Activated CD4-positive, alpha-beta memory T cell treated with anti-CD3 and anti-CD28 coated beads, Interleukin-2, amount 10 ng/mL, durations not matched to agents 7 days and 5 days (primary cell): ENCODE measurements at regions not wholly inside any gene's neighbourhood (a gene's known extent, or its start where the extent isn't known, plus 50 kb on each side); places are given as distances from the start of the nearest gene placed in this dataset.

Source experiments
- CTCF ChIA-PET: fragments of 350-600 bp; sonication (Branson Sonifier 250); formaldehyde crosslinking; loops from one replicate; lab custom pipeline; 2021; ENCODE audit warnings: antibody characterized with exemption, inconsistent platforms; lab: Charles Lee
- POLR2A ChIA-PET: fragments of 350-600 bp; sonication (Branson Sonifier 250); formaldehyde crosslinking; loops from one replicate; lab custom pipeline; 2021; ENCODE audit warnings: antibody characterized with exemption; lab: Charles Lee
- DNase-seq: peaks from one replicate; pipeline ENCODE4 v3.0.0-alpha.2; 2020
- H3K27ac Mint-ChIP-seq: one replicate; pipeline ENCODE4 v1.8.0; 2021; ENCODE audit warnings: mild to moderate bottlenecking, mixed read lengths
- H3K27me3 Mint-ChIP-seq: one replicate; pipeline ENCODE4 v1.8.0; 2021; ENCODE audit warnings: mixed read lengths
- H3K36me3 Mint-ChIP-seq: one replicate; pipeline ENCODE4 v1.8.0; 2021; ENCODE audit warnings: low read depth, mixed read lengths
- H3K4me1 Mint-ChIP-seq: one replicate; pipeline ENCODE4 v1.8.0; 2021; ENCODE audit warnings: mixed read lengths
- H3K4me3 Mint-ChIP-seq: one replicate; pipeline ENCODE4 v1.8.0; 2021; ENCODE audit warnings: mild to moderate bottlenecking, mixed read lengths
- H3K9me3 Mint-ChIP-seq: one replicate; pipeline ENCODE4 v1.8.0; 2021; ENCODE audit warnings: mixed read lengths

DNA sequence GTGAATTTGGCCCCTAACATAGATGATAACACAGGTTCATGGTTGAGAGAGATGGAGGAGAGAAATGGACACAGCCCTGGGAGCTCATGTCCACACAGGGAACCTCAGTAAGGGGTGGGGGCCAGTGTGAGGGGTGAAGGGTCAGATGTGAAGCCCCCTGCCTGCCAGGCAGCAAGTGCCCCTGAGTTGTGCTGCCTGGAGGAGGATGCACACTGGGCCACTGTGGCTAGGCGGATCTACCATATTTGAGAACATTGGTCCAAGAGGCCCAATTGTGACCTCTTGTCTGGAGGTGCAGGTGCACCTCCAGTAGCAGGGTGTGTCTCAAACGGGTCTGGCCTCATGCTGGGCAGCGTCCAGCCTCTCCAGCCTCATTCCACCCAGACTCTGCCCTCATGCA, 99.6 kb upstream of the SNTG2 start:
- POLR2A ChIA-PET, result no interaction called here
- Mint-ChIP-seq H3K4me3 (no peak overlapping the region), H3K9me3 (no peaks in the 10 kb centered on the region), H3K27ac (no peak overlapping the region), H3K36me3 (peaks cover 5% of the 10 kb centered on the region), H3K4me1 (peaks cover 22% of the 10 kb centered on the region), H3K27me3 (no peaks in the 10 kb centered on the region)
- CTCF ChIA-PET, result no interaction called here
- no peak for DNase-seq

DNA sequence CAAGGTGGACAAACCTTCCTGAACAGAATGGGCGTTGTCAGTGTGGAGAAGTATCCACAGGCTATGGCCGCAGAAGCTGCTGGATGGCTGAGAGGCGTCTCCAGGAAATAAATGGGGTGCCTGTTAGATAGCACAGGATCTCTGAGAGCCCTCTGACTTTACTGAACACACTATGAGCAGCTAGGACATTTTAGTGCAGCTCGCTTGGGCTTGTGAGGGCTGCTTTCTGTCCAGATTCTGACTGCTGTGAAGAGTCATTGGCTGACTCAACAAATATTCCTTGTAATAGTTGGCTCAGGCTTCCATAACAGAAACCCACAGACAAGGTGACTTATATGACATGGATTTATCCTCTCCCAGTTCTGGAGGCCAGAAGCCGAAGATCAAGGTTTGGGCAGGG, 100.2 kb upstream of the SNTG2 start:
- ChIA-PET POLR2A (no interaction called here), CTCF (no interaction called here)
- peaks cover 5% of the 10 kb centered on the region for H3K36me3 Mint-ChIP-seq
- H3K4me1 Mint-ChIP-seq, result peaks cover 17% of the 10 kb centered on the region
- H3K27ac Mint-ChIP-seq, result no peak overlapping the region
- no peak overlapping the region for H3K4me3 Mint-ChIP-seq
- no peak for DNase-seq
- no peaks in the 10 kb centered on the region for H3K9me3 Mint-ChIP-seq
- no peaks in the 10 kb centered on the region for H3K27me3 Mint-ChIP-seq

DNA sequence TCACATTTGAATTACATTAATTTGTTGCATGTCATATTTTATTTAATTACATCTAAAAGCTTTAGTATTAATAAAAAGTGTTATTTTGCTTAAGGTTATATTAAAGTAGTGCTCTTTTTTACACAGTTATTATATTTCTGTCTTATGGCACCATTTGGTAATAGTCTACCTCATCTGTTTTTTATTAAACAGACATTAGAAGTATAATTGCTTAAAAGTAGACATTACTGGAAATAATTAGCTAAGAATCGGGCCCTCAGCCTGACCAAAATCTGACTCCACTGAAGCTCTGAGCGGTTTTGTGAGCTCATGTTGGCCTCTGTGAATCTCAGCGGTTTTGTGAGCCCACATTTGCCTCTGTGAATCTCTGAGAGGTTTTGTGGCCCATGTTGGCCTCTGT, 102.5 kb upstream of the SNTG2 start:
- H3K4me3 Mint-ChIP-seq, result no peak overlapping the region
- peaks cover 2% of the 10 kb centered on the region for H3K4me1 Mint-ChIP-seq
- ChIA-PET POLR2A (no interaction called here), CTCF (interaction anchor here (0.6 to 1.3 kb wide), 2 partner anchors 292 to 703 kb away, joined by 3 read pairs; no protein-coding TSS in a partner anchor)
- H3K27ac Mint-ChIP-seq, result no peak overlapping the region
- no peaks in the 10 kb centered on the region for H3K9me3 Mint-ChIP-seq
- peaks cover 2% of the 10 kb centered on the region for H3K27me3 Mint-ChIP-seq
- H3K36me3 Mint-ChIP-seq, result no peaks in the 10 kb centered on the region
- no peak for DNase-seq

DNA sequence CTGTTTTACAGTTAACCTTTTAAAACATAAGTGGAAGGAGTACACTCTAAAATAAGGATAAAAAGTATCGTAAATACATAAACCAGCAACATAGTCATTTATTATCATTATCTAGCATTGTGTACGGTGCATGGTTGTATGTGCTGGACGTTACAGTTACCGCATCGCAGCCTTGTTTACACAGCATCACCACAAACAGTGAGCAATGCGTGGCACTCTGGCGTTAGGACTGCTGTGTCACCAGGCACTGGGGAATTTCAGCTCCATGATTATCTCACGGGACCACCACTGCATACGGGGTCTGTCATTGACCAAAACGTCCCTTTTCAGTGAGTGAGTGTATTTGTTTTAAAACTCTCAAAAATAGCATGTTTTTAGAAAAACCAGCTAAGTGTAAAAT, 103.0 kb upstream of the SNTG2 start:
- no peaks in the 10 kb centered on the region for H3K36me3 Mint-ChIP-seq
- CTCF ChIA-PET, result interaction anchor here (0.6 to 1.3 kb wide), 2 partner anchors 293 to 703 kb away, joined by 3 read pairs; no protein-coding TSS in a partner anchor
- H3K9me3 Mint-ChIP-seq, result no peaks in the 10 kb centered on the region
- POLR2A ChIA-PET, result no interaction called here
- no peak for DNase-seq
- H3K4me3 Mint-ChIP-seq, result no peak overlapping the region
- no peaks in the 10 kb centered on the region for H3K4me1 Mint-ChIP-seq
- H3K27ac Mint-ChIP-seq, result no peak overlapping the region
- H3K27me3 Mint-ChIP-seq, result peaks cover 2% of the 10 kb centered on the region

DNA sequence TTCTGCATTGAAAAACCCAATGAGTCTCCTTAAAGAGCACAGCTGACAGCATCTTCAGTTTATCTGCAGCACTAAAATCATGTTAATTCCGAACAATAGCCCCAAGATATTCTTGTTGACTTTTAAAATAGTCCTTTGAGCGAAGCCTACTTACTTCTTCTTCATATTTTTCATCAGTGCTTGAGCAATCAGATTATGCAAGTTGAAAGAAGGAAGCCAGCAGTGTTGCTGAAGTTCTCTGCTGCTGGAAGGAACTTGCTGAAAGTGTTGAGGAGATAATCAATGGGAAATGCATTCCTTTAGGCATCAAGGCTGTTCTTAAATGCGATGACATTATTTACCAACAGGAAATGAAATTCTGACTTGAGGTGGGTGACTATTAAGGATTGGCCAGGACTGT, 105.9 kb upstream of the SNTG2 start:
- H3K9me3 Mint-ChIP-seq, result no peaks in the 10 kb centered on the region
- no peak overlapping the region for H3K4me3 Mint-ChIP-seq
- peaks cover 12% of the 10 kb centered on the region for H3K27me3 Mint-ChIP-seq
- no peak for DNase-seq
- CTCF ChIA-PET, result no interaction called here
- H3K4me1 Mint-ChIP-seq, result no peaks in the 10 kb centered on the region
- no peak overlapping the region for H3K27ac Mint-ChIP-seq
- no peaks in the 10 kb centered on the region for H3K36me3 Mint-ChIP-seq
- POLR2A ChIA-PET, result no interaction called here

DNA sequence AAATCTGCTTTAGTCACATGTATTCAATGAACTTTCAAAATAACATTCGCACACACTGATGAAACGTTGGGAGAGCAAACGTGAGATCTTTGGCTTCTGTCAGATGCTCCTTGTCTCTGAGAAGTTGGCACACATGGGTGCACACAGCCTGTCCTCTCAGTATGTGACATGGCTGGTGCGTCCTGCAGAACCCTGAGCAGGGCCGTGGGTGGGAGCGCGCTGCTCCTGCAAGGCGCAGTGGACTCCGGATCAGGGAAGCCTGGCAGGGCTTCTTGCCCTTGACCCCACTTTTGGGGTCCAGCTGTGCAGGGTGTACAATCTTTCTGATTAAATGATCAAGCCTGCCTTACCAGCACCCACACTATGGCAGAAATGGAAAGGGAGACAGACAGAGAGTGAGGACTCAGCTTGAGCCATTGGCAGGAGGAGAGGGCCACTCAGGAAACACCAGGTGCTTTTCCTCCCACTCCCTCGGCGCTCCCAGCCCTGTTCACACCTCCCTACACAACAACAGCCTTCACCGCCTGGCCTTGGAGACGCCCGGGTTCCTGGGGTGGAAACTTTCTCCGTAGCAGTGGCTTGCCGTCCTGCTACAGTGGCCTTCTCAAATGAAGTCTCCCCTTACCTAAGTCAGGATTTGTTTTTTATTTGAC, 108.4 kb upstream of the SNTG2 start:
- POLR2A ChIA-PET, result no interaction called here
- Mint-ChIP-seq H3K4me1 (no peaks in the 10 kb centered on the region), H3K36me3 (no peaks in the 10 kb centered on the region), H3K9me3 (no peaks in the 10 kb centered on the region), H3K27ac (no peak overlapping the region), H3K27me3 (peaks cover 26% of the 10 kb centered on the region), H3K4me3 (no peak overlapping the region)
- no peak for DNase-seq
- CTCF ChIA-PET, result no interaction called here

DNA sequence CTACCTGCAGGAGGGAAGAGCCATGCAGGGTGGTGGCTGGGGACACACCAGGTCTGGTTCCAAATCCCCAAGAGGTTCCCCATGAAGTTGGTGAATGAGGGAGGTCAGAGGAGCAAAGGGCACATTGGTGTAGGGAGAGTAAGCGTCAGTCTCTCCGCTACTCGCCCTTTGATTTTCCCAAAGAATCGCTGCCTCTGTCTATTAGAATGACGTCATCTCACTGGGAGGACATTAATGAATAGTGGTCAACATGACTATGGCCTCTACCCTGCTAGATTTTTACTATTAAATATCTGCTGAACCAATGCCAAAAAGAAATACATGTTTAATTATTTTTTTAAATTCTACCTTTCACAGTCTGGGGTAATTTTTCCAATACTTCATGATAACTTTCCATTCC, 109.6 kb upstream of the SNTG2 start:
- Mint-ChIP-seq H3K9me3 (no peaks in the 10 kb centered on the region), H3K4me1 (no peaks in the 10 kb centered on the region), H3K27ac (no peak overlapping the region), H3K36me3 (no peaks in the 10 kb centered on the region), H3K4me3 (no peak overlapping the region), H3K27me3 (peaks cover 26% of the 10 kb centered on the region)
- CTCF ChIA-PET, result no interaction called here
- no peak for DNase-seq
- POLR2A ChIA-PET, result no interaction called here

DNA sequence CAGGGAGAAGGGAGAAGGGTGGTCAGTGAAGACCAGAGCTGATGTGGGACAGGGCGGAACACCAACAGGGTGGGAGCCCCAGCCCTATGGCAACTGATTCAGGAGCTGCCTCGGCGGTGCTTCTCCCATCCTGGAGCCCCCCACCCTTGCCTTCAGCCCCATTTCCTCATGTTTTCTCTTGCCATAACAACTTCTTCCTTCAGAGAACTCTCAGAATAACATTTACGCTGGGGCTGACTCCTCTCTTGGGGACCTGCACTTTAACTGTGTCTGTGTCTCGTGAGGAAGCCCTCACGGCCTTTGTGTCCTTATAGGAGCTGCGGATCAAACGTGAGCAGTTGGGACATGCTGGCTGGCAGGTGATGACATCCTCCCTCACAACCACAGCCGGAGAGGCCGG, 116.4 kb upstream of the SNTG2 start:
- POLR2A ChIA-PET, result no interaction called here

DNA sequence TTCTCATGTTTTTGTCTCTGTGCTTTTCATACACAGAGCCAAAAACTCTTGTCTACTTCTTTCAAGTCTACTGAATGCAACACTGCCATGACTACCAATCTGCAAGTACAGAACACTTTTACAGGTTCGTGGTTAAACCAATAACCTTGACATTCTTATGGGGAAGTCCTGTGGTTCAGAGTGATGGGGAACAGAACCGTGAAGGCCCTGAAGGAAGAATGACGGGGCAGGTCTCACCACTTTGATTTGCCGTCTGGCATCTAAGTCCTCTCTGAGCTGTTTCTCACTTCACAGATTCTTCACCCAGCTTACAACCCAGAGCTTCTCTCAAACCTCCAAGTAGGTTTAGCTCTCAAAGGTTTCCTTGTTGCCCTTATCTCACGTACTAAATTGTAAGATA, 117.5 kb upstream of the SNTG2 start:
- CTCF ChIA-PET, result no interaction called here
- Mint-ChIP-seq H3K4me3 (no peak overlapping the region), H3K4me1 (no peaks in the 10 kb centered on the region), H3K36me3 (no peaks in the 10 kb centered on the region), H3K27me3 (peaks cover 7% of the 10 kb centered on the region), H3K9me3 (no peaks in the 10 kb centered on the region), H3K27ac (no peak overlapping the region)
- POLR2A ChIA-PET, result no interaction called here
- DNase-seq, result no peak

More for the DNA sequence above, 116.4 kb upstream of the SNTG2 start:
- CTCF ChIA-PET, result no interaction called here
- Mint-ChIP-seq H3K9me3 (no peaks in the 10 kb centered on the region), H3K4me1 (no peaks in the 10 kb centered on the region), H3K27ac (no peak overlapping the region), H3K36me3 (no peaks in the 10 kb centered on the region), H3K4me3 (no peak overlapping the region), H3K27me3 (peaks cover 13% of the 10 kb centered on the region)
- DNase-seq, result no peak

DNA sequence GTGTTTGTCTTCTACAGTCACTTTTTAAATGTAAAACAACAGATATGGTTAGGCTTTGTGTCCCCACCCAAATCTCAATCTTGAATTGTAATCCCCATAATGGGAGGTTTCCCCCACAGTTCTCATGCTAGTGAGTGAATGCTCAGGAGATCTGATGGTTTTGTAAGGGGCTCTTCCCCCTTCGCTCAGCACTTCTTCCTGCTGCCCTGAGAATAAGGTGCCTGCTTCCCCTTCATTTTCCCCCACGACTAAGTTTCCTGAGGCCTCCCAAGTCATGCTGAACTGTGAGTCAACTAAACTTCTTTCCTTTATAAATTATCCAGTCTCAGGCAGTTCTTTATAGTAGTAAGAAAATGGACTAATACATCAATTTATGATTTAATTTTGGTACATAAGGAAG, 118.0 kb upstream of the SNTG2 start:
- DNase-seq, result no peak
- H3K4me1 Mint-ChIP-seq, result no peaks in the 10 kb centered on the region
- no peak overlapping the region for H3K4me3 Mint-ChIP-seq
- no peaks in the 10 kb centered on the region for H3K9me3 Mint-ChIP-seq
- ChIA-PET POLR2A (no interaction called here), CTCF (no interaction called here)
- H3K27me3 Mint-ChIP-seq, result peaks cover 2% of the 10 kb centered on the region
- H3K36me3 Mint-ChIP-seq, result no peaks in the 10 kb centered on the region
- no peak overlapping the region for H3K27ac Mint-ChIP-seq

DNA sequence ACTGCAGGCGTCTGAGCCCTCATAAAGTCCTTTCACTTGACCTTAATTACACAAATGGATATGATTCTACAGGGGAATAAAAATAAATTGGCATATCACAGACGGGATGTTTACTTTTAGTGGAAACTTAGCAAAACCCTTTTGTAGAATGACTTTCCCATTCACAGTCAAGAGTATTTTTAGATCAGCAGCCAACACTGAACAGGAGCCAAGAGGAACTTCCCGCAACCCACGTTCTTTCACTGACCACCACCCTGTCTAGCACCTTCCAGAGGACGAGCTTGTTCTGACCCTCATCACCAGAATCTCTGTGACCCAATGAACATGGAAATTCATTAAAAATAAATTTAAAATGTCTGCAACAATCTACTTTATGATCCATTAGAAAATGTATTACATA, 119.0 kb upstream of the SNTG2 start:
- no peaks in the 10 kb centered on the region for H3K4me1 Mint-ChIP-seq
- POLR2A ChIA-PET, result no interaction called here
- no peak for DNase-seq
- no peaks in the 10 kb centered on the region for H3K36me3 Mint-ChIP-seq
- H3K9me3 Mint-ChIP-seq, result no peaks in the 10 kb centered on the region
- CTCF ChIA-PET, result no interaction called here
- H3K27me3 Mint-ChIP-seq, result peaks cover 2% of the 10 kb centered on the region
- no peak overlapping the region for H3K4me3 Mint-ChIP-seq
- H3K27ac Mint-ChIP-seq, result no peak overlapping the region

DNA sequence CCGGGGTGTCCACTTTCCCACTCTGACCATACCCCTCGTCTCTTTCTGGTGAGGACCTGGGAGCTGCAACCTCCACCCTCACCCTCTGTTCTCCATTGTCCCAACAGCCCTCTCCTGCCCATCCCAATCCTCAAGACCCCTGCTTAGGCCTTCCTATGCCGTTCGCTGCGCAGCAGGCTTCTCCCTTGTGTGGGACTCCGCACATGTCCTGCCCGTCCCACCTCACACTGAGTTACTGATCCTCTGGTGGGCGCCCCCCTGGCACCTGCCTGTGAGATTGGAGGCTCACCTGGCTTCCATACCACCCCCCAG, 119.5 kb upstream of the SNTG2 start:
- H3K9me3 Mint-ChIP-seq, result no peaks in the 10 kb centered on the region
- ChIA-PET CTCF (no interaction called here), POLR2A (no interaction called here)
- no peaks in the 10 kb centered on the region for H3K4me1 Mint-ChIP-seq
- H3K4me3 Mint-ChIP-seq, result no peak overlapping the region
- no peaks in the 10 kb centered on the region for H3K36me3 Mint-ChIP-seq
- DNase-seq, result no peak
- H3K27me3 Mint-ChIP-seq, result peaks cover 2% of the 10 kb centered on the region
- H3K27ac Mint-ChIP-seq, result no peak overlapping the region

DNA sequence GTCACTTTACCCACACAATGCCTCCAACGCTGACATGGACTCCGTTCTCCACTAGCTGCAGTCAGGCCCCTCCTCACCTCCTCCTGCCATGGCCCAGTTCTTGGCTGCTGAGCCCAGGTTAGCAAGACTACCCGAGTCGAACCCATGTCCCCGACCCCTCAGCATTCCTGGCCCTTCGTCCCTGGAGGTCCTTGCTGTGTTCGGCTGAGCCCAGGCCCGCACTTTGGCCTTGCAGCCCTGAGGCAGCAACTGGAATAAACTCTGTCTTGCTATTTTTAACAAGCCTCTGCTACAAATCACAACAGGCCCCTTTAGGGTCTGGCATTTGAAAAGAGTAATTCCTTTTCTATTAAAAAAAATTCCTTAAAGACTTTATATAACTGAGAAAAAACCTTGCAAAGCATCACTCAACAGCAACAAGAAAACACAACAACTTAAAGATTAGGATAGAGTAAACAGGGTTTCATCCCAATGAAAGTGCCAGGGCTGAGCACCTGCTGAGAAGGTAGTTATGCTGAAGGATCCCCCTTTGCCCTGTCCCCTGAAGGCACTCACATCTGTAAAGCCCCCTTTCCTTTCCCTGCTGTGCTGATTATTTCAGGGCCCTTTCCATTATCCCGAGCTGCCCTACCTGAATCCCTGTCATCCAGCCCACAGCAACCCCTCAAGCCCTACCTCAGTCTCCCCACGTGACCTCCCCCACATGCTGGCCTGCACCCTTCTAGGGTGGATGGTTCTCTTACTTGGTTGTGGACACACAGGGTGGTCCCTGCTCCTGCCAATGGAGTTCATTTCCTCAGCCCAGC, 120.0 kb upstream of the SNTG2 start:
- Mint-ChIP-seq H3K36me3 (no peaks in the 10 kb centered on the region), H3K9me3 (no peaks in the 10 kb centered on the region), H3K4me3 (no peak overlapping the region), H3K27me3 (peaks cover 2% of the 10 kb centered on the region), H3K27ac (no peak overlapping the region), H3K4me1 (no peaks in the 10 kb centered on the region)
- POLR2A ChIA-PET, result no interaction called here
- no peak for DNase-seq
- CTCF ChIA-PET, result no interaction called here

DNA sequence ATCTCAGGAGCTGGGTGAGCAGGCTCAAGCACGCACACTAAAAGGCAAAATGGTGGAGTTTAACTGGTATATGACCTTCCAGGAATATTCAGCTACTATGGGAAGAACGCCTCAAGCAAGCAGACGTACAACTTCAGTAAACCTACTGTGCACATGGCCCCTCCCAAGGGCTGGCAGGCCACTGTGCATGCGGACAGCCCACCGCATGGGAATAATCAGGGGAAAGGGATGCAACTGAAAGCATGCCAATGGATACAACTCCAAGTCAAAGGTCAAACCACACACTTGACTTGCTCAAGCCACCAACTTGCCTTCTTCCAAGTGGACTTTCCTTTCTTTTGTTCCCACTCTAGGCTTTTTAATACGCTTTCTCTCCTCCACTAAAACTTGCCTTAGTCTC, 121.6 kb upstream of the SNTG2 start:
- Mint-ChIP-seq H3K27ac (no peak overlapping the region), H3K27me3 (peaks cover 2% of the 10 kb centered on the region), H3K9me3 (no peaks in the 10 kb centered on the region), H3K4me1 (no peaks in the 10 kb centered on the region), H3K4me3 (no peak overlapping the region), H3K36me3 (no peaks in the 10 kb centered on the region)
- ChIA-PET CTCF (no interaction called here), POLR2A (no interaction called here)
- no peak for DNase-seq
